Cardiac muscle cell (in vitro differentiated cells and primary cell): ENCODE measurements at regions not wholly inside any gene's neighbourhood (a gene's known extent, or its start where the extent isn't known, plus 50 kb on each side); places are given as distances from the start of the nearest gene placed in this dataset.

Experiments used
- DNase-seq, 2 donors: peaks; one replicate each; pipeline versions ENCODE4 v3.0.0 to v3.0.0-alpha.2; 2010 to 2017; ENCODE audit warnings: low read depth in 1 of 2, low spot score in 1 of 2
- H3K27ac ChIP-seq: fragments of 200-600 bp; sonication (generic); 2 replicates; pipeline ENCODE4 v1.5.1; 2016
- H3K27me3 ChIP-seq: fragments of 200-600 bp; sonication (generic); 2 replicates; pipeline ENCODE4 v1.6.0; 2016; ENCODE audit warnings: control low read depth
- H3K36me3 ChIP-seq: fragments of 200-600 bp; sonication (generic); 2 replicates; pipeline ENCODE4 v1.5.1; 2016; ENCODE audit warnings: control low read depth
- H3K4me1 ChIP-seq: fragments of 200-600 bp; sonication (generic); 2 replicates; pipeline ENCODE4 v1.8.1; 2017; ENCODE audit warnings: low read depth, mild to moderate bottlenecking, mixed run types
- H3K4me3 ChIP-seq: fragments of 200-600 bp; sonication (generic); 2 replicates; pipeline ENCODE4 v1.5.1; 2016; ENCODE audit warnings: mild to moderate bottlenecking
- H3K9me3 ChIP-seq: fragments of 200-600 bp; sonication (generic); 2 replicates; pipeline ENCODE4 v1.5.1; 2017; ENCODE audit warnings: low read depth, mild to moderate bottlenecking, control low read depth
- CTCF ChIP-seq: IDR thresholded peaks from 2 replicates; pipeline ENCODE4 v1.5.1; 2012; ENCODE audit warnings: low read depth, mild to moderate bottlenecking, low read length

- no peak for TF ChIP-seq CTCF
- no peak for DNase-seq
Measured at GRCh38 chr11:105398636-105399035, 211.2 kb upstream of the GRIA4 start.

GRCh38 chr11:105393326-105393725, 216.5 kb upstream of the GRIA4 start:
- Histone ChIP-seq H3K4me3 (no peak overlapping the region), H3K9me3 (no peaks in the 10 kb centered on the region), H3K27me3 (no peaks in the 10 kb centered on the region), H3K4me1 (no peaks in the 10 kb centered on the region), H3K36me3 (no peaks in the 10 kb centered on the region), H3K27ac (no peak overlapping the region)
- DNase-seq = no peak
- TF ChIP-seq CTCF = no peak

More at GRCh38 chr11:105398636-105399035, 211.2 kb upstream of the GRIA4 start:
- Histone ChIP-seq H3K9me3 (no peaks in the 10 kb centered on the region), H3K4me1 (no peaks in the 10 kb centered on the region), H3K4me3 (no peak overlapping the region), H3K36me3 (no peaks in the 10 kb centered on the region), H3K27ac (no peak overlapping the region), H3K27me3 (no peaks in the 10 kb centered on the region)

GRCh38 chr11:105392556-105392955, 217.3 kb upstream of the GRIA4 start:
- TF ChIP-seq CTCF = no peak
- Histone ChIP-seq H3K4me1 (no peaks in the 10 kb centered on the region), H3K27me3 (no peaks in the 10 kb centered on the region), H3K4me3 (no peak overlapping the region), H3K9me3 (no peaks in the 10 kb centered on the region), H3K27ac (no peak overlapping the region), H3K36me3 (no peaks in the 10 kb centered on the region)
- DNase-seq = peak in 1 of 2 donors; percentile 14

- H3K27ac ChIP-seq = no peak overlapping the region
- H3K36me3 ChIP-seq = no peaks in the 10 kb centered on the region
- no peaks in the 10 kb centered on the region for H3K9me3 ChIP-seq
- no peaks in the 10 kb centered on the region for H3K27me3 ChIP-seq
- no peaks in the 10 kb centered on the region for H3K4me1 ChIP-seq
- DNase-seq = no peak
- no peak for TF ChIP-seq CTCF
- H3K4me3 ChIP-seq = no peak overlapping the region
Measured at GRCh38 chr11:105389952-105390351, 219.9 kb upstream of the GRIA4 start.

- TF ChIP-seq CTCF = no peak
- H3K27me3 ChIP-seq = no peaks in the 10 kb centered on the region
- no peak overlapping the region for H3K27ac ChIP-seq
- no peak for DNase-seq
- H3K36me3 ChIP-seq = no peaks in the 10 kb centered on the region
- H3K4me3 ChIP-seq = no peak overlapping the region
- no peaks in the 10 kb centered on the region for H3K9me3 ChIP-seq
- H3K4me1 ChIP-seq = no peaks in the 10 kb centered on the region
Measured at GRCh38 chr11:105388006-105388405, 221.9 kb upstream of the GRIA4 start.

GRCh38 chr11:105381941-105382340, 227.9 kb upstream of the GRIA4 start:
- Histone ChIP-seq H3K27me3 (no peaks in the 10 kb centered on the region), H3K9me3 (no peaks in the 10 kb centered on the region), H3K4me1 (no peaks in the 10 kb centered on the region), H3K27ac (no peak overlapping the region), H3K4me3 (no peak overlapping the region), H3K36me3 (no peaks in the 10 kb centered on the region)
- DNase-seq = no peak
- TF ChIP-seq CTCF = no peak
